CD4-positive, CD25-positive, alpha-beta regulatory T cell (primary cell): ENCODE measurements at regions not wholly inside any gene's neighbourhood (a gene's known extent, or its start where the extent isn't known, plus 50 kb on each side); places are given as distances from the start of the nearest gene placed in this dataset.
A peak's percentile ranks its signal among the peaks of the same experiment; 100 is the strongest.

Experiments used
- ATAC-seq, 2 donors: fragments of 150-1000 bp; cut with Tn5 transposase; one replicate each; pipeline ENCODE4 v1.10.0; 2021; ENCODE audit warnings: low read depth in 2 of 2, moderate number of reproducible peaks in 2 of 2, moderate library complexity in 1 of 2
- DNase-seq, 3 donors: peaks; one replicate each; pipeline versions ENCODE4 v3.0.0 to v3.0.0-alpha.2; 2012 to 2022; ENCODE audit warnings: mixed read lengths in 1 of 3
- H3K27ac ChIP-seq: one replicate; pipeline ENCODE4 v1.7.0; 2013; ENCODE audit warnings: mild to moderate bottlenecking, low read length; ENCODE audit not compliant: insufficient read depth, poor library complexity, severe bottlenecking
- H3K27me3 ChIP-seq: one replicate; pipeline ENCODE4 v1.7.0; 2013; ENCODE audit warnings: low read length; ENCODE audit not compliant: control insufficient read depth, insufficient read depth
- H3K36me3 ChIP-seq: one replicate; pipeline ENCODE4 v1.7.0; 2013; ENCODE audit warnings: mild to moderate bottlenecking, low read length, moderate library complexity; ENCODE audit not compliant: control insufficient read depth, insufficient read depth
- H3K4me1 ChIP-seq: 2 replicates; pipeline ENCODE4 v1.7.0; 2013; ENCODE audit warnings: mild to moderate bottlenecking, low read length; ENCODE audit not compliant: insufficient read depth, control insufficient read depth, poor library complexity, severe bottlenecking
- H3K4me3 ChIP-seq: one replicate; pipeline ENCODE4 v1.7.0; 2013; ENCODE audit warnings: low read depth, mild to moderate bottlenecking, low read length, moderate library complexity
- H3K9me3 ChIP-seq, 2 experiments: 1 replicate in 1 of 2; 2 replicates in 1 of 2; pipeline ENCODE4 v1.7.0; 2013; ENCODE audit warnings: low read length in 2 of 2, mild to moderate bottlenecking in 1 of 2, moderate library complexity in 1 of 2; ENCODE audit not compliant: control insufficient read depth in 2 of 2
- H3K27ac Mint-ChIP-seq, 3 donors: one replicate each; pipeline ENCODE4 v1.8.0; 2020 to 2022; ENCODE audit warnings: mild to moderate bottlenecking in 3 of 3, mixed read lengths in 3 of 3, moderate library complexity in 2 of 3
- H3K27me3 Mint-ChIP-seq: one replicate; pipeline ENCODE4 v1.8.0; 2022; ENCODE audit warnings: mild to moderate bottlenecking, mixed read lengths
- H3K36me3 Mint-ChIP-seq: one replicate; pipeline ENCODE4 v1.8.0; 2020; ENCODE audit warnings: mixed read lengths
- H3K4me1 Mint-ChIP-seq, 4 donors: one replicate each; pipeline ENCODE4 v1.8.0; 2020 to 2022; ENCODE audit warnings: mixed read lengths in 4 of 4, mild to moderate bottlenecking in 1 of 4
- H3K4me3 Mint-ChIP-seq, 4 donors: one replicate each; pipeline ENCODE4 v1.8.0; 2020 to 2022; ENCODE audit warnings: mild to moderate bottlenecking in 4 of 4, mixed read lengths in 4 of 4, moderate library complexity in 3 of 4
- H3K9me3 Mint-ChIP-seq, 7 donors: one replicate each; pipeline ENCODE4 v1.8.0; 2020 to 2022; ENCODE audit warnings: mixed read lengths in 7 of 7, mild to moderate bottlenecking in 3 of 7, moderate library complexity in 2 of 7

- no peaks in the 10 kb centered on the region for H3K27me3 Mint-ChIP-seq
- Histone ChIP-seq H3K27ac (no peak overlapping the region), H3K27me3 (no peaks in the 10 kb centered on the region), H3K4me3 (no peak overlapping the region), H3K9me3 (no peaks in the 10 kb centered on the region), H3K4me1 (no peaks in the 10 kb centered on the region), H3K36me3 (no peaks in the 10 kb centered on the region)
- peaks cover 4% of the 10 kb centered on the region for H3K36me3 Mint-ChIP-seq
- no peak overlapping the region for H3K4me3 Mint-ChIP-seq
- DNase-seq, result no peak
- H3K27ac Mint-ChIP-seq, result peak overlapping the region in 1 of 3 donors; percentile 6
- peaks cover 0 to 4% (median 1%) of the 10 kb centered on the region in 7 donors for H3K9me3 Mint-ChIP-seq
- peaks cover 2 to 10% (median 7%) of the 10 kb centered on the region in 4 donors for H3K4me1 Mint-ChIP-seq
- peak; percentile 53 to 59 for ATAC-seq
These were observed 58.4 kb upstream of the ZNRF2 start for GRCh38 chr7:30225863-30226613.

GRCh38 chr7:30226614-30227268, 57.7 kb upstream of the ZNRF2 start:
- Mint-ChIP-seq H3K4me3 (no peak overlapping the region), H3K36me3 (peaks cover 4% of the 10 kb centered on the region), H3K27me3 (no peaks in the 10 kb centered on the region), H3K27ac (peak overlapping the region in 1 of 3 donors; percentile 83), H3K4me1 (peaks cover 0 to 10% (median 7%) of the 10 kb centered on the region in 4 donors), H3K9me3 (peaks cover 0 to 4% (median 1%) of the 10 kb centered on the region in 7 donors)
- Histone ChIP-seq H3K4me1 (no peaks in the 10 kb centered on the region), H3K27me3 (no peaks in the 10 kb centered on the region), H3K27ac (no peak overlapping the region), H3K36me3 (no peaks in the 10 kb centered on the region), H3K9me3 (no peaks in the 10 kb centered on the region), H3K4me3 (no peak overlapping the region)
- no peak for ATAC-seq
- DNase-seq, result no peak

DNA sequence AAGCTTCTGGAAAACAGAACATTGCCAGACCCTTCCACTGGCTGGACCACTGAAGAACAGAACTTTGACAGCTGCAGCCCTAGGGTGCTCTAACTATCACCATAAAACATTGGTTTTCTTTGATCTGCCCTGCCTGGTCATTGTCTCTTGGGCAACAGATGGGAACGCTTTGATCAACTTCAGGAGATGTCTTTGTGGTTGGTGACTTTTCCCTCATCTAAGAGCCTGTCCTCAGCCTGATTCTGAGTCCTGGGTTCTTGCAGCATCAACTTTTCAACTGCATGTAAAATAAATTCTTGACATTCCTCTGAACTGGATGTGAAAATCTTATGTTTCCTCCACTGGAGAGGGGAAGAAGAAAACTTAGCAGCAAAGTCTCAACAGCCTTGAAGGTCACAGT, 53.1 kb upstream of the ZNRF2 start:
- H3K9me3 Mint-ChIP-seq, result peaks cover 0 to 1% (median 0%) of the 10 kb centered on the region in 7 donors
- no peaks in the 10 kb centered on the region for H3K27me3 ChIP-seq
- H3K36me3 ChIP-seq, result no peaks in the 10 kb centered on the region
- no peaks in the 10 kb centered on the region for H3K27me3 Mint-ChIP-seq
- H3K4me3 ChIP-seq, result no peak overlapping the region
- DNase-seq (no peak), ATAC-seq (no peak)
- peaks cover 0 to 3% (median 0%) of the 10 kb centered on the region in 4 donors for H3K4me1 Mint-ChIP-seq
- no peak overlapping the region for H3K27ac ChIP-seq
- H3K4me3 Mint-ChIP-seq, result no peak overlapping the region
- H3K36me3 Mint-ChIP-seq, result no peaks in the 10 kb centered on the region
- H3K4me1 ChIP-seq, result no peaks in the 10 kb centered on the region
- H3K9me3 ChIP-seq, result no peaks in the 10 kb centered on the region
- H3K27ac Mint-ChIP-seq, result no peak overlapping the region

- Mint-ChIP-seq H3K27ac (no peak overlapping the region), H3K4me1 (peaks cover 0 to 4% (median 2%) of the 10 kb centered on the region in 4 donors), H3K36me3 (no peaks in the 10 kb centered on the region), H3K4me3 (no peak overlapping the region), H3K9me3 (peaks cover 0 to 2% (median 0%) of the 10 kb centered on the region in 7 donors), H3K27me3 (no peaks in the 10 kb centered on the region)
- Histone ChIP-seq H3K4me3 (no peak overlapping the region), H3K9me3 (no peaks in the 10 kb centered on the region), H3K4me1 (no peaks in the 10 kb centered on the region), H3K27me3 (no peaks in the 10 kb centered on the region), H3K36me3 (no peaks in the 10 kb centered on the region), H3K27ac (no peak overlapping the region)
- no peak for ATAC-seq
- DNase-seq, result no peak
These were observed 52.0 kb upstream of the ZNRF2 start for GRCh38 chr7:30232391-30232790.
